PC-3 (cell line): ENCODE measurements at regions not wholly inside any gene's neighbourhood (a gene's known extent, or its start where the extent isn't known, plus 50 kb on each side); places are given as distances from the start of the nearest gene placed in this dataset.

Source experiments
- ATAC-seq: fragments of 200-7000 bp; cut with Tn5 transposase; 2 replicates; pipeline ENCODE4 v1.9.1; 2020; ENCODE audit warnings: mild to moderate bottlenecking, moderate library complexity
- BruUV-seq: library from RNA; stranded (reverse); fragments of 400-500 nt; replicated peaks from 2 replicates; lab custom pipeline; 2021; lab: Mats Ljungman, UMichigan
- CTCF ChIA-PET: fragments of 300-600 bp; sonication (Branson Sonifier 250); formaldehyde crosslinking; loops from one replicate; lab custom pipeline; 2022; ENCODE audit warnings: antibody characterized with exemption; lab: Charles Lee
- POLR2A ChIA-PET: fragments of 300-600 bp; sonication (Branson Sonifier 250); formaldehyde crosslinking; loops from one replicate; lab custom pipeline; 2022; ENCODE audit warnings: antibody characterized with exemption; ENCODE audit not compliant: unreplicated experiment; lab: Charles Lee
- DNase-seq: peaks from one replicate; pipeline ENCODE4 v3.0.0-alpha.2; 2015
- H2AFZ ChIP-seq: fragments of 300-600 bp; sonication (generic); 2 replicates; pipeline ENCODE4 v1.6.0; 2016; ENCODE audit warnings: antibody characterized with exemption, low read length
- H3F3A ChIP-seq: fragments of 300-600 bp; sonication (generic); one replicate; pipeline ENCODE4 v1.6.0; 2017; ENCODE audit warnings: antibody characterized with exemption, low read length, control low read depth, mild to moderate bottlenecking; ENCODE audit not compliant: unreplicated experiment
- H3K27ac ChIP-seq: fragments of 300-600 bp; sonication (generic); 2 replicates; pipeline ENCODE4 v1.5.1; 2016; ENCODE audit warnings: mild to moderate bottlenecking, low read length
- H3K27me3 ChIP-seq: fragments of 300-600 bp; sonication (generic); 2 replicates; pipeline ENCODE4 v1.6.1; 2016; ENCODE audit warnings: low read length, mixed read lengths
- H3K36me3 ChIP-seq: fragments of 300-600 bp; sonication (generic); 2 replicates; pipeline ENCODE4 v1.6.1; 2016; ENCODE audit warnings: low read depth, mixed run types, low read length, mixed read lengths
- H3K4me1 ChIP-seq: fragments of 300-600 bp; sonication (generic); 2 replicates; pipeline ENCODE4 v1.5.1; 2016; ENCODE audit warnings: low read length; ENCODE audit not compliant: insufficient read depth
- H3K4me2 ChIP-seq: fragments of 300-600 bp; sonication (generic); 2 replicates; pipeline ENCODE4 v1.6.0; 2016; ENCODE audit warnings: low read length
- H3K4me3 ChIP-seq: fragments of 300-600 bp; sonication (generic); 2 replicates; pipeline ENCODE4 v1.5.1; 2016; ENCODE audit warnings: mild to moderate bottlenecking, low read length, mixed read lengths
- H3K79me2 ChIP-seq: fragments of 300-600 bp; sonication (generic); 2 replicates; pipeline ENCODE4 v1.6.1; 2017; ENCODE audit warnings: low read length, mixed read lengths
- H3K9ac ChIP-seq: fragments of 300-600 bp; sonication (generic); 2 replicates; pipeline ENCODE4 v1.6.0; 2016; ENCODE audit warnings: mild to moderate bottlenecking, low read length
- H3K9me2 ChIP-seq: fragments of 300-600 bp; sonication (generic); replicated peaks from 2 replicates; pipeline ENCODE4 v1.6.1; 2016; ENCODE audit warnings: mixed run types, low read length, mixed read lengths
- H3K9me3 ChIP-seq: fragments of 300-600 bp; sonication (generic); 2 replicates; pipeline ENCODE4 v1.6.1; 2016; ENCODE audit warnings: low read length, mixed read lengths
- H4K20me1 ChIP-seq: fragments of 300-600 bp; sonication (generic); 2 replicates; pipeline ENCODE4 v1.6.1; 2016; ENCODE audit warnings: low read length, mixed read lengths
- CTCF ChIP-seq: fragments of 300-600 bp; sonication (generic); conservative IDR thresholded peaks from 2 replicates; pipeline ENCODE4 v1.5.1; 2017; ENCODE audit warnings: antibody characterized with exemption, low read depth, mild to moderate bottlenecking, low read length
- EZH2 ChIP-seq: fragments of 300-600 bp; sonication (generic); IDR thresholded peaks from one replicate; pipeline ENCODE4 v1.6.1; 2017; ENCODE audit warnings: antibody characterized with exemption, mild to moderate bottlenecking, low read length; ENCODE audit not compliant: unreplicated experiment
- EZH2phosphoT487 ChIP-seq: fragments of 300-600 bp; sonication (generic); IDR thresholded peaks from 2 replicates; pipeline ENCODE4 v1.6.1; 2018; ENCODE audit warnings: mild to moderate bottlenecking, antibody characterized with exemption, low read length, borderline replicate concordance
- intact Hi-C: fragments of 100-400 bp; cut with micrococcal nuclease; formaldehyde crosslinking; loops from 2 replicates; pipeline ENCODE4 v1.9.0; 2023

- ChIA-PET POLR2A (no interaction called here), CTCF (no interaction called here)
- Histone ChIP-seq H2AFZ (no peak overlapping the region), H3K9ac (no peak overlapping the region), H3K4me1 (no peaks in the 10 kb centered on the region), H3K9me2 (no peaks in the 10 kb centered on the region), H3K27me3 (no peaks in the 10 kb centered on the region), H3K4me2 (no peak overlapping the region), H3K36me3 (no peaks in the 10 kb centered on the region), H3K27ac (no peak overlapping the region), H3K9me3 (no peaks in the 10 kb centered on the region), H3F3A (no peaks in the 10 kb centered on the region), H4K20me1 (no peaks in the 10 kb centered on the region), H3K4me3 (no peak overlapping the region), H3K79me2 (no peaks in the 10 kb centered on the region)
- TF ChIP-seq EZH2 (no peak), CTCF (no peak), EZH2phosphoT487 (no peak)
- DNase-seq = no peak
- intact Hi-C loops = no loop called here
- no peak for ATAC-seq
- BruUV-seq = no TSS peak
Measured at GRCh38 chr10:80871083-80871482, 333.4 kb downstream of the SH2D4B start.

GRCh38 chr10:80878330-80878729 is 340.6 kb downstream of the SH2D4B start:
- POLR2A ChIA-PET = no interaction called here

More at GRCh38 chr10:80878330-80878729, 340.6 kb downstream of the SH2D4B start:
- H3K27ac ChIP-seq = no peak overlapping the region
- no peaks in the 10 kb centered on the region for H3K36me3 ChIP-seq
- H3K27me3 ChIP-seq = no peaks in the 10 kb centered on the region
- H3K9ac ChIP-seq = no peak overlapping the region
- no peaks in the 10 kb centered on the region for H4K20me1 ChIP-seq
- H3K4me3 ChIP-seq = no peak overlapping the region
- no peaks in the 10 kb centered on the region for H3F3A ChIP-seq
- no peaks in the 10 kb centered on the region for H3K79me2 ChIP-seq
- CTCF ChIA-PET = no interaction called here
- intact Hi-C loops = no loop called here
- no TSS peak for BruUV-seq
- ATAC-seq (no peak), DNase-seq (no peak)
- TF ChIP-seq CTCF = no peak
- TF ChIP-seq EZH2 = no peak
- no peak for TF ChIP-seq EZH2phosphoT487
- H3K4me1 ChIP-seq = no peaks in the 10 kb centered on the region
- no peaks in the 10 kb centered on the region for H3K9me3 ChIP-seq
- H2AFZ ChIP-seq = no peak overlapping the region
- H3K4me2 ChIP-seq = no peak overlapping the region
- no peaks in the 10 kb centered on the region for H3K9me2 ChIP-seq
